IPS-NIHi7 (cell line): ENCODE measurements at regions not wholly inside any gene's neighbourhood (a gene's known extent, or its start where the extent isn't known, plus 50 kb on each side); places are given as distances from the start of the nearest gene placed in this dataset.
A peak's percentile ranks its signal among the peaks of the same experiment; 100 is the strongest.
"Not testable (repeated sequence)": the region's sequence is repeated elsewhere in the genome, so short reads cannot be mapped to it uniquely, and the experiment has no call there.

Experiments used
- DNase-seq: peaks from one replicate; pipeline ENCODE4 v3.0.0; 2012; ENCODE audit warnings: mixed read lengths; ENCODE audit errors: extremely low spot score

GRCh38 chr21:15431053-15431452 lies 298.7 kb upstream of the USP25 start:
- DNase-seq = no peak

DNA sequence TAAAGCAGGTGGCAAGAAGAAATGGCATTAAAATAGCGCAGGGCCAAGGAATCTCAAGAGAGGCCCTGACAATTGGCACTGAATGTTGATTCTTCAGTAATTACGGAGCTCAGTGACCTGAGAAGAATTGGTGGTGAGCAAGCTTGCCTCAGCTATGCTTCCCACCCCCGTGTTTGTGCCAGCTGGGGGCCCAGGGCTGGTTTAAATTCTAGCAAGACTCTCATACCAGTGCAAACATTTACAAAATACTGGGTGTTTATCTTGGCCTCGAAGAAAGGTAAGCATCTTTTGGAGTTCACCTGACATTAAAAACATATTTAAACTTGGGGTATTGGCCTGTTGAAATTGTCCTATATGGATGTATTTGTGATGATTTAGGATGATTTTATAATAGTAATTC lies 296.7 kb upstream of the USP25 start:
- no peak for DNase-seq

GRCh38 chr21:15434163-15434905 lies 295.4 kb upstream of the USP25 start:
- no peak for DNase-seq

DNA sequence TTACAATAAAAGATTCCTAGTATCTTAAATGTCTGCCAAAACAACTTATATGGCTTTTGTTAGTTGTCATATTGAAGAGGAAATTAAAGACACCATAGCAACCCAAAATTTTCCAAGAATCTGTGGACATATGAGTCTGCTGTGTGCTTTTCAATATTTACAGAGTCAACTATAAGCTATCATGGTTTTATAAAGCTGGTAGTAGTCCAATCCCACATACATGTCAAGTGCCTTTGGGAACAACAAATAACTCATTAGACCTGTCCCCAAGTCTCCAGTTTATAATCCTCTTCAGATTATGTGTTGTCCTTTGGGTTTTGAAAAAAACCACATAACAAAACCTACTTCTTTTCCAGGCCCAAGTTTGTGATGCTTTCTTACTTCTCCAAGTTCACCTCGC lies 293.8 kb upstream of the USP25 start:
- DNase-seq = no peak

- no peak for DNase-seq
Measured at GRCh38 chr21:15437883-15438282, 291.9 kb upstream of the USP25 start.

DNA sequence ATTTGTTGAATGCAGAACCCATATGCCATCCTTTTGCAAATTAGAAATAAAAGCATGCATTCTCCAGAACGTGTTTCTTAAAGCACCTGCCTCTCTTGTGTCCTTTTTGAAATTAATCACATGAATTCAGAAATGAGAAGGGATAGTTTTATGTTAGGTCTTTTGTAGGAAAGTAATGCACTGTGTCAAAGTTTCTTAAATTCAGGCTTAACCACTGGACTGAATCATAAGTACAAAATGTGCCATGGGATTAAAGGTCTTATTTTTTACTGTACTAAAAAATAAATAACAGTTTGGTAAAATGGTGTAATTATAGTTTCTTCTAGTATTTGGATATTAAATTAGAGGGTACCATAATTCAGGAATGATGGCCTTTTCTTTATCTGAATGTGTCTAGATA lies 290.1 kb upstream of the USP25 start:
- DNase-seq = no peak

DNA sequence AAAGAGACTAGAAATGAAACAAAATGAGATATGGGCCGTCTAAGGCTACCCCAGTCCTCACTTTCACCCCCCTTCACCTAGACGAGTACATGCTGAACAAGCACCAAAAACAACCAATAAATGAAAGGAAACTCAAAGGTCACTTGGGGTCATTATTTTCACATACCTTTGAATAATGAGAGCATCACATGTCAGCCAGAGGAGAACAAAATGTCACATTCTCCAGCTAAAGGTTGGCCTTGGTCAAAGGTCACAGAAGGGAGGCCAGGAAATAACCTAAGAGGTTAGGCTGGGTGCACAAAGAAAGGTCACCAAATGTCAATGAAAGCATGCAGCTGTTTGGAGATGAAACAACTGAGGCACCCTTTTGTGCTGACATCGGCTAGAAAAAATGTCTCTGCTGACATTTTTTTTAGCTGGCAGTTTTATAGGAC lies 288.7 kb upstream of the USP25 start:
- DNase-seq = no peak

DNA sequence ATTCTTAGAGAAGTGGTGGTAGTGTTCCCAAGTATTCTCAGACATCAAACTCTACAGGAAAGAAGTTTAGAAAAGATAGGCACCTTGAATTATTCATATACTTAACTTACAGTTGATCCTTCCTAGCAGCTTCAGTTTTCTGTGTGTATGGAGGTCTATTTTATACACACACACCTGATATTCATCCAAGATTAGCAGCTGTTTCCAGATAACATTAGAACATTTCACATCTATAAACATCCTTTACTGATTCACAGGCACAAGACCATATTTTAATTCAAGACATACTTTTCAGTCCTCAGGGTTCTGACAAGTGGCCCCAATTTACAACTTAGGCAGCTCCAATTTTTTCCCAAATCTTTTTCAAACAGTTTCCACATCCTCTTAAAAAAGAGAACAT lies 287.8 kb upstream of the USP25 start:
- DNase-seq = no peak

GRCh38 chr21:15442743-15443469 lies 286.9 kb upstream of the USP25 start:
- DNase-seq = no peak

DNA sequence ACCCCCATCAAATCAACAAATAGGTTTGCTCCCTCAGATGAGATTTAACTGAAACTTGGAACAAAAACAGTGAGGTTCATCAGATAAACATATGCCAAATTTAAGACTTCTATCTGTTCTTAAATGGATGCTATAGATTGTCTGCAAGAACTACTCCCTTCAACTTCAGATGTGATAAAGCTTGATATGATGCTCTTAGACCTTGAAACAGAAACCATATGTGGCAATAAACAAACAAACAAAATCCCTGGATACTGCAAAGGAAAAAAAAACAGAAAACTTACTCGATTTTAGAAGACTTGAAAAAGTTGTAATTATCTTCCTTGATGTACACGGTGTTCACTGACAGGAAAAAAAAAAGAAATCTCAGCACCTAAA lies 286.1 kb upstream of the USP25 start:
- no peak for DNase-seq

DNA sequence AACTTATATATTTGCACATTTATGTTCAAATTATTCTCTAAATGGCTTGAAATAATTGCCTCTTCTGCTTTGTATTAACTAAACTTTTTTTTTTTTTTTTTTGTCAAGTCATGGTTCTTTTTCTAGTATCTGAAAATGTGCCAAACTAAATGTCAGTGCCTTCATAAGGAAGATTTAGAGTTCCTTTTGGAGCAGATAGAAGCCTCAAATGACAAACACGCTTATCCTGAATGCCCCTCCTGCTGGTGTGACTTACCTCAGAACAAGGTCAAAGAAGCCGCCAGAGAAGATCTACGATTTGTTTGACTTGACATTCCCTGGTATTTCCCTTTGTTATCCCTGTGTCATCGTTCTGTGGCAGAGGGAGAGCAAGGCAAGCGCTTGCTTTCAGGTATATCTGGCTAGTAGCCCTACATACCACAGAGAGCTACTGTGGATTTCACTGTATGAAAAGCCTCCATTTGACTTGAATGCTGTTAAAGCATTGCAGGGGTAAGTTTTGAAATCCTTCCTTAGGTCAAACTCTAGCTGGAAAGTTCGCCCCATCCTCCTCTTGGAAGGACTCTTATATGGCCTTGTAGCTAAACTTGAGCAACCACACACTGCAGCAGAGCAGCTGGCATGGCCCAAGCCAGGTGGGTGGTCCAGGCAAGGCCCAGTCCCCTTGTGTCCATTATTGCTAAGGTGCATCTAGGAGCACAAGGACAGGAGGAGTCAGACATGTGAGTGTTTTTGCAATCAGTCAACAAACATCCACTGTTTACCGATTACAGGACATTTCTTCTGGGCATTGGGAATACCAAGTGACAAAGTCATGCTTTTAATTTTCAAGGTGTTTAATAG lies 285.4 kb upstream of the USP25 start:
- peak; percentile 49 for DNase-seq

- peak; percentile 59 for DNase-seq
Measured at GRCh38 chr21:15445327-15445726, 284.5 kb upstream of the USP25 start.

GRCh38 chr21:15446223-15446622 lies 283.6 kb upstream of the USP25 start:
- no peak for DNase-seq

DNA sequence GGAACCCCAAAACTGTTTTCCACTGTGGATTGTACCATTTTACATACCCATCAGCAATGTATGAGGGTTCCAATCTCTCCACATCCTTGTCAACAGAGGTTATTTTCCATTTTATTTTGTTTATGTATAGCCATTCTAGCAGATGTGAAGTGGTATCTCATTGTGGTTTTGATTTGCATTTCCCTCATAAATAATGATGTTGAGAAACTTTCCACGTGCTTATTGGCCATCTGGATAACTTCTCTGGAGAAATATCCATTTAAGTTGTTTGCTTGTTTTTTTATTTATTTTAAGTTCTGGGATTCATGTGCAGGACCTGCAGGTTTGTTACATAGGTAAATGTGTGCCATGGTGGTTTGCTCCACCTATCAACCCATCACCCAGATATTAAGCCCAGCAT lies 280.2 kb upstream of the USP25 start:
- DNase-seq = no peak

GRCh38 chr21:15453261-15453660 lies 276.5 kb upstream of the USP25 start:
- no peak for DNase-seq

DNA sequence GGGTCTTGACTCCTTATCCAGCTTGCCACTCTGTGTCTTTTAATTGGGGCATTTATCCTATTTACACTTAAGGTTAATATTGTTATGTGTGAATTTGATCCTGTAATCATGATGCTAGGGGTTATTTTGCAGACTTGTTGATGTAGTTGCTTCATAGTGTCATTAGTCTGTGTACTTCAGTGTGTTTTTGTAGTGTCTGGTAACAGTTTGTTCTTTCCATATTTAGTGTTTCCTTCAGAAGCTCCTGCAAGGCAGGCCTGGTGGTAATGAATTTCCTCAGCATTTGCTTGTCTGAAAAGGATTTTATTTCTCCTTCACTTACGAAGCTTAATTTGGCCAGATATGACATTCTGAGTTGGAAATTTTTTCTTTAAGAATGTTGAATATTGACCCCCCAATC lies 276.0 kb upstream of the USP25 start:
- not testable (repeated sequence) for DNase-seq

DNA sequence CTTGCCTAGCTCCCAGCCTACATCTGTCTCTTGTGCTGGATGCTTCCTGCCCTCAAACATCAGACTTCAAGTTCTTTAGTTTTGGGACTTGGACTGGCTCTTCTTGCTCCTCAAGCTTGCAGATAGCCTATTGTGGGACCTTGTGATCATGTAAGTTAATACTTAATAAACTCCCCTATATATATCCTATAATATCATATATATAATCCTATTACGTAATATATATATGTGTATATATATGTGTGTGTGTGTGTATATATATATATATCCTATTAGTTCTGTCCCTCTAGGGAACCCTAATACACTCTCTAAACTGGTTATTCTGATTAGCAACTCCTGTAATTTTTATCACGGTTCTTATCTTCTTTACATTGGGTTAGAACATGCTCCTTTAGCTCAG lies 274.9 kb upstream of the USP25 start:
- not testable (repeated sequence) for DNase-seq

DNA sequence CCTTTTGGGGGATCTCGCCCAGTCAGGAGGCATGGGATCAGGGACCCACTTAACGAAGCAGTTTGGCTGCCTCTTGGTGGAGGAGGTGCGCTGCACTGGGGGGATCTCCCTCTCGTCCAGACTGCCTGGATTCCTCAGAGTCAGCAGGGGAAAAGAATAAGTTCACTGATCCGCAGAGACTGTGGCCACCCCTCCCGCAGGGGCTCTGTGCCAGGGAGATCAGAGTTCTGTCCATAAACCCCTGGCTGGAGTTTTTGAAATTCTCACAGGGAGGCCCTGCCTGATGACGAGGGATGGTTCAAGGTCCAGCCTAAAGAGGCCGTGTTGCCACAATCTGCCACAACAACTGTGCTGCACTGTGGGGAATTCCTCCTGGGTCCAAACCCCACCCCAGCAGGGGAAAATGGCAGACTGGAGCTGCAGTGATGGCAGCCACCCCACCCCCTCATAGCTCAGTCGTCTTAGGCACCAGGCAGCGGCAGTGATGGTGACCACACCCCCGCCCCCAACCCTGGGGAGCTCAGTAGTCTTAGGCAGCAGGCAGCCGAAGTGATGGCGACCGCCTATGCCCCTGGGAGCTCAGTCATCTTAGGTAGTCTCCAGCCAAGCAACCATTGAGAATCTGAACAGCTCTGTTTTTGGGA lies 273.8 kb upstream of the USP25 start:
- no peak for DNase-seq

- no peak for DNase-seq
Measured at GRCh38 chr21:15457965-15458364, 271.8 kb upstream of the USP25 start.

DNA sequence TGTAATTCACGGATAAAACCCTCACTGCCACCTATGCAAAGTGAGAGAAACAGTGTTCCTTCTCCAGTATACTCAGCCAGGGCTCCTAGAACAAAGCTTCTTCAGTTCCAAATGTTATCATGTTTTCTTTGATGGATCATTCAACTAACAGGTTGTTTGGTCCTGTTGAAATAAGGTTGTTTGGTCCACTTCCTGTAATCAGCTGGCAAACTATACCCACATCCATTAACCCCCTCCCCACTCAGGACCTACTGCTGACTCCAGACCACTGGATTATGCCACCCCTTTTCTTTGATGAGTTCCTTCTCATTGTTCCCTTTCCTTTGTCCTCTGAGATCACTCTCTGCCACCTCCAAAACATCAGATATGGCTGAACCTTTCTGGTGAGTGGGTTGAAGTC lies 267.7 kb upstream of the USP25 start:
- no peak for DNase-seq

DNA sequence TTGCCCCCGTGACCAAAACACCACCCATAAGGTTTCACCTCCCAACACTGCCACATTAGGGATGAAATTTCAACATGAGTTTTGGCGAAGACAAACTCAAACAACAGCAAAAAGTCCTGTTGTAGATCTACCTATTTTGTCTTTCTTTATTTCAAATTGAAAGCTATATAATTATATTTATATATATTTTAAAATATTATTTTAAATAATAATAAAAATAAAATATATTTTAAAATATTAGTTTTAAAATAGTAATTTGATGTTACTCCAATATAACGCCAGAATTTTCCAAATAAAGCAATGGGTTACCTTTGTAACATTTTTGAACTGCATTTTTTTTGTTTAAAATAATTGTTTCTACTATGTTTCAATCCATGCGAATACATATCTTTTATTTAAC lies 263.5 kb upstream of the USP25 start:
- no peak for DNase-seq

GRCh38 chr21:15468368-15468767 lies 261.4 kb upstream of the USP25 start:
- no peak for DNase-seq
